HG03064 (cell line): ENCODE measurements at regions not wholly inside any gene's neighbourhood (a gene's known extent, or its start where the extent isn't known, plus 50 kb on each side); places are given as distances from the start of the nearest gene placed in this dataset.

Experiments used
- ATAC-seq: cut with Tn5 transposase; IDR thresholded peaks from one replicate; pipeline ENCODE4 v1.9.1; 2021; ENCODE audit warnings: low read depth; ENCODE audit not compliant: unreplicated experiment

DNA sequence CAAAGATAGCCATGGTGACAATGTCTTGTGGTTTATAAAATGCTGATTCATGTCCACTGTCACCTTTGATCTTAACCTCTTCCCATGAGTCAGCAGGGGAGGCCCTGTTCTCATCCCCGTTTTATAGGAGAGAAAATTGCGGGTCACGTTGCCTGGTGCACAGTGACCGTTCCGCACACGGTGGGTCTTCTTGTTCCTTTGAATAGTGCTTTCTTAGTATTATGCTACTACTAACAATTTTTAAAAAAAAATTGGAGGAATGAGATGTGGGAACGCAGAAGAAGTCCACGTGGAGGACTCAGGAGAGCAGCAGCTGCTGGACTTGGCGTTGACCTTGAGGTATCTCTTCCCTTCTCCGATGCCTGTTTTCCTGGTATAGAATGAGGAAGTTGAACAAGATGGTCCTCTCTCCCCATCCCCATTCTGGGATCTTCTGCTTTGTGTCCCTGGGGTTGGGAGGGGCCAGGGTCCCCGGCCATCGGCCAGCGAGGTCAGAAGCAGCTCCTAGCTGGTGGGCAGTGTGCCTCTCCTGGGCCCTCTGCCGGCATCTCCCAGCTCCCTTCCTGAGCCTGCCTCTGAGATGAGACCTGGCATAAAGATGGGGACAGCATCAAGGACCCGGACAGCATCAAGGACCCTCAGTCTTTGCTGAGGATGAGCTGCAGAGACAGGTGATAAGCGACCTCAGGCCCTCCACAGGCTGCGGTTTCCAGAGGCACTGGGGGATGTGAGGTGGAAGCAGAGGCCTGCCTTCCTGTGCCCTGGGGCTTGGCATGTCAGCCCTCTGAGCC lies 143.9 kb downstream of the C9orf50 start:
- ATAC-seq: no peak

- ATAC-seq: no peak
Observed at GRCh38 chr9:129474740-129475404, 146.0 kb downstream of the C9orf50 start.

DNA sequence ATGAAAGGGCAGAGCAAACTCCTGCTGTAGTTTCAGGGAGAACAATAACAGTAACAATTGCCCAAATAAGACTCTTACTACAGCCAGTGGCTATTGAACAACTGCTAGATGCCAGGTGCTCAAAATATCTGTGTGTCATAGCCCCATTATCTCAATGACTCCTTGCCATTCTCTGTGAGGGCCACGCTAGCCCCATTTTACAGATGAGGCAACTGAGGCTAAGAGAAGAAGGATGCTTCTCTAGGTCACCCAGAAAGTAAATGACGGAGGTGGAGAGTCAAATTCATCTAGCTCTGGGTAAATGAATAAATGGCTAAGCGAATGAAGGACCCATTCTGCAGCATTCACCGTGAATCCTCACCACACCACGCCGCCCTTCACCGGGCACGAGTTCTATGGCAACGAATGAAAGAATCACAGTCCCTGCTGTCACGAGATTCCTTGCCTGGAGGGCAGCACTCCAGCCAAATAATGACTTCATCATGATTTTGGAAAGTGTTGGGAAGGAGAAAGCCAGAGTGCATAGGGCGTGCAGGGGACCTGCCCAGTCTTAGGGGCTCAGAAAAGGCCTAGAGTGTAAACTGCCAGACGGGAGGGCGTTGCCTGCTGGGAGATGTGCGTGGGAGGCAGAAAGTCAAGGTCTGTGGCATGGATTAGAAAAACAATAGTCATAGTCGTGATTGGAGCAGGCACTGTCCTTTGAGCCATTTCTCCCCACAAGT lies 147.2 kb downstream of the C9orf50 start:
- no peak for ATAC-seq

- ATAC-seq: no peak
Observed at GRCh38 chr9:129472651-129473102, 148.2 kb downstream of the C9orf50 start.

DNA sequence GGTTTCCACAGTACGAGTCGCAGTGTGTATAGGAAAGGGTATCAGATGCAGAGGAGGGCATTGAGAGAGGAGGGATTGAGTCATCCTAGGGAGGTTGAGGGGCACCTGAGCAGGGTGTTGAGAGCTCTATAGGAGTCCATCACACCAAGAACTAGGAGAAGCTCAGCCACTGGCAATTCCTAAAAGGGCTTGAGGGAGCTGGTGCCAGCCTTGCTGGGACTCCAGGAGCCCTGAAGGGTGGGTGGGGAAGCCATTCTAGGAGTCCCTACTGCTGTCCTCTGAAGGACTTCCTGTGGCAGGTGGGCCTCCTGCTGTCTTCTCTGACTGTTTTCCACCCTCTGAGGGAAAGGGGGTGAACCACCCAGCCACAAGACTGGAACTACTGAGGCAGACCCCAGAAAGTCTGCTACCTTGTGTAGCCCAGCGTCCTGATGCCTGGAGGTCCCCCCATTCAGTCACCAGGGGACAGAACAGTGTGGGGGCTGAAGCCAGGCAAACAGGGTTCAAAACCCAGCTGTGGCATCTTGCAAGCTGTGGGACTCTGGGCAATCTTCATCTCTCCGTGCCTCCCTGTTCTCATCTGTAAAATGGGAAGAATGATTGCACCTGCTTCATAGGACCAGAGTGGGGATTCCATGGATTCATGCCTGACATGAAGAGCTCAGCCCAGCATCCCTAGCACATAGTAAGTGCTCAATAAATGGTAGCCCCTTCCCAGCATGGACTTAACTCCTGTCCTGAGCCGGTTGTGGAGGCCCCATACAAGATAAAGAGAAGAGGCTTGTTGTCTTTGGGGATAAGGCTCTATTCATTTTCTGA lies 149.5 kb downstream of the C9orf50 start:
- ATAC-seq: no peak

DNA sequence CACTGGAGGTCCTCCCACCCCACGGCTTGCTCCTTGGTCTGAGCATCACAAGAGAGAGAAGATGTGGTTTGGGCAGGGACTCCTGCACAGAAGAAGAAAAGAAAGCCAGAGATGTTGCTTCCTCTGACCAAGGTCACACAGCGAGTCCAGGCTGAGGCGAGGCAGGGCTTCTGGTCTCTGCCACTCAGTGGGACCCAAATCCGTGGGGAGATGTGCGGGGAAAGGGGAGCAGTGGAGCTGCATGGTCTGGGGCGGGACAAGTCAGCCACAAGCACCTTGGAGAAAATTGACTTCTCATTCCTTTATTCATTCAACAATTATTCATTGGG lies 150.9 kb downstream of the C9orf50 start:
- ATAC-seq: no peak

DNA sequence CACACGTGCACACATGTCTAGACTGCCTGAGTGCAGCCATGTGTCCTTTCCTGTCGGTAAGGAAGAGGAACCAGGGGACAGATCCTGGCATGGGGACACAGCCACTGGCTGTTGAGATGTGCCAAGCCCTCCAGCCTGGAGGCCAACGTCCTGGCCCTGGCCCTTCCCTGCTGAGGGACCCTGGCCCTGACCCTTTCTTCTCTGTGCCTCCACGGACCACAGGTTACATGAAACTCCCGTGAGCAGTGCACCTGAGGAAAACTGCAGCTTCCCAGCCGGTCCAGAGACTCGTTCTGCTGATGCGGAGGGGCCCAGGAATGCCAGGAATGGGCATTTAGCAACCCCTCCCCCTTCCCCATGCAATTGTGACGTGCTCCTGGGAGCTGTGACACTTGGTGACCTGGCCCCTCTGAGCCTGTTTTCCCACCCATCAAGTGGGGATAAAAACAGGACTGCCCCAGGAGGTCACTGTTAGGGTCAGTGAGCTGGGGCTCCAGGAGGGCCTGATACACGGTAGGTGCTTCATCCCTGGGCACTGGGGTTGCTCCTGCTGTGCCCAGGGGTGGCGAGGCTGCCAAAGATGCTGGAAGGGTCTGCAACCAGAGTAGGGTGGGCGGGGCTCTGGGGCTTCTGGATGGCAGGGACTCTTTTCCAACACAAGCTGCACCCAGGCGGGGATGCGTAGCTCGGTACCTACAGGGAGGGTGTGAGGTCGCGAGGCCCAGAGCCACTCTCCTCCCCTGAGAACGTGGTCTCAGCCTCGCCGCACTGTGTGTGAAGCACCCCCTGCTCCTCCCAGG lies 151.5 kb downstream of the C9orf50 start:
- no peak for ATAC-seq

DNA sequence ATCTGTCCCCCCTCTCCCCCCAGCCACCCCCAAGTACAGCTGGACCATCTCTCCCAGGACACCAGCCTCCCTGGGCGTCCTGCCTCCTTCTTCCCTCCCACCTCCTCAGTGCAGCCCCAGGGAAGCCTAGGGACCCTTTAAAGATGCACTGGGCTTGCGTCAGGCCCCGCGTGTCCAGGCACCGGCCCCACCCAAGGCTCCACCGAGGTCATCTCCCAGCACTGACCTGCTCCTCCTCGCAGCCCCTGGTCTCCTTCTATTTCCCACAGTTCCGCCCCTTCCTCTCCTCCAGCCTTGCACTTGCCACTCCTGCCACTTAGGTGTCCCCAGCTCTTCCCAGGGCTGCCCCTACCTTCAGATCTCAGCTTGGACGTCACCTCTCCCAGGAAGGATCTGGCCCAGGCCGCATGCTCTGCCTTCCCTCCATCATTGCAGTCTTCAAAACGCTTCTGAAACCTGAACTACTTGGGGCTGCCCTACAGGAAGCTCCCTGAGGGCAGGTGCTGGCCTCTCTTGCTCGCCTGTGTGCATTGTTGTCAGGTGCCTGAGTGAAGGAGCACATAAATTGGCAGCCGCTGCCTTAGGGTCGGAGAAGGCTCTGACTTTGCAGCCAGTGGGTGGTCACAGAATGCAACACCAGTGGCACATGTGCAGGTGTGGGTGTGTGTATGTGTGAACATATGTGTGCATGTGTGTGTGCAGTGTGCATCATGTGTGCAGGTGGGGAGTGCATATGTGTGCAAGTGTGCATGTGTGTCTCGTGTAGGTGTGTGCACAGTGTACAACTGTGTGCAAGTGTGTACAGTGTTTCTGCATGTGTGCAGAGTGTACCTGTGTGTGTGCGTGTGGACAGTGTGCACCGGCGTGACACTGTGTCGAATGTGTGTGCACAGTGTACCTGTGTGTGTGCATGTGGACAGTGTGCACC lies 152.9 kb downstream of the C9orf50 start:
- no peak for ATAC-seq

DNA sequence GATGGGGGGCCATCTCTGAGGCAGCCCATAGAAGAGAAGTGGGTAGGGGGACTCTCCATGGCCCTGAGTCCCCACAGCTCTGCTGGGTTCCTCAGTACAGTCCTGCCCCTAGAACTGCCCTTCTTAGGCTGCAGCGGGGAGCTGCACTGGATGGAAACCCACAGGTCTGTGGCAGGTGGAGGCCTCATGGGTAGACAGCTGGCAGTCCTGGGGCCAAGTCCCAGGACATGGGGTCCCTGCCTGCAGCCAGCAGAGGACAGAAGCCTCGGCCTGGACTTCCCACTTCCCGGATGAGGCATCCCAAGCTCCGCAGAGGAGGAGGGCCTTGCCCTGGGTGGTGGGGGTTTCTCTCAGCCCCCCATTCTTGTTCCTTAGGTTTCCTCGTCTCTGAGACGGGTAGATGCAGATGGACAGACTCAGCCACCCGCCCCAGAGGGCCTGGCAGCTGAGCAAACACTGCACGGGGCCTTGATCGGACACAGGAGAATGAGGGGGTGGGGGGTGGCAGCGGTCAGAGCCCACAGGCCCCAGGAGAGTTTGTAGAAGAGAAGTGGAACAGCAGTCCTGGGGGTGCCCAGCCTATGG lies 153.8 kb downstream of the C9orf50 start:
- ATAC-seq: no peak

GRCh38 chr9:129465834-129466535 lies 154.9 kb downstream of the C9orf50 start:
- no peak for ATAC-seq

GRCh38 chr9:129464972-129465833 lies 155.7 kb downstream of the C9orf50 start:
- ATAC-seq: no peak

DNA sequence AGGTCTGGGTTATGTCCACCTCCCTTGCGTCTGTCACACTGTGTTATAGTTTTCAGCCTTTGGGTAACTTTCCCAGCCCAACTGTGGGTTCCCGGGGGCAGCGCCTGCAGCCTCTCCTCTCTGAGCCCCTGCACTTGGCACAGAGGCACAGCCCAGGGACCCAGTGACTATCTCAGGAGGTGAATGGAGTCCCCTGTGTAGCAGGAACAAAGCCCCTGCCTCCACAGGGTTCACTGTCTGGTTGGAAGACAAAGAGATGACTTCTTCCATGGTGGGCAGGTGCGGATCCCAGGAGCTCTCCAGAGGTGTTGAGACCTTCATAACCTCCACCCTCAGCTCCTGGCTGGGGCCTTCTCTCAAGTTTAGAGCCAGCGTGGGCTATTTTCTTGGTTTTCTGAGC lies 156.9 kb downstream of the C9orf50 start:
- ATAC-seq: no peak

DNA sequence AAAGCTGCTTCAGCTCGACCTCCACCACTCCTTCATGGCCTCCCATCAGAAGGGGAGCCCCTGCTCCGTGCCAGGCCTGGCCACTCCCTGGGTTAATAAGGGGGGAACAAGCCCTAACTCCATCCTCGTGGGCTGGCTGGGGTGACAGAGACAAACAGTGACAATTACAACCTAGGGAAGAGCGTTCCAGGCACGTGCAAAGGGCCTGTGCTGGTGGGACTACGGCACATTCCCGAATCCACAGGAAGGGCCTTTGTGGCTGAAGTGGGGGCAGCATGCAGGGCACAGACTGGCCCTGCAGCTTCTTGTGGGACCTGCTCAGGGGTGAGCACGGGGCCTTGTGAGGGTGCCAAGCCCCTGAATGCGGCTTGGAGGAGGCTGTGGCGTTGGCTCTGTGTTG lies 157.4 kb downstream of the C9orf50 start:
- no peak for ATAC-seq

DNA sequence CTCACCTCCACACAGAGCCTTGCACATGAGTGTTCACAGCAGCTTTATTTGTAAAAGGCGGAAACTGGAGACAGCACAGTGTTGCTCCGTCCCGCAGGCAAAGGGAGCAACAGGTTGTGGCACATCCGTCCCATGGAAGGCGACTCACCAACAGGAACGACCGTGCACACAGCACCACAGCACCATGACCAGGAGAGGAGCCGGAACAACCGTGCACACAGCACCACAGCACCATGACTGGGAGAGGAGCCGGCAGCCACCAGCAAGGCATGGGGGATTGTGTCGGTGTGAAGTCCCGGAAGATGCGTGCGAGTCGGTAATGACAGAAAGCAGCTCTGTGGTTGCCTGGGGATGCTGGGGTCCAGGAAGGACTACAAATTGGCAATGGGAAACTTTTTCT lies 158.5 kb downstream of the C9orf50 start:
- ATAC-seq: no peak

DNA sequence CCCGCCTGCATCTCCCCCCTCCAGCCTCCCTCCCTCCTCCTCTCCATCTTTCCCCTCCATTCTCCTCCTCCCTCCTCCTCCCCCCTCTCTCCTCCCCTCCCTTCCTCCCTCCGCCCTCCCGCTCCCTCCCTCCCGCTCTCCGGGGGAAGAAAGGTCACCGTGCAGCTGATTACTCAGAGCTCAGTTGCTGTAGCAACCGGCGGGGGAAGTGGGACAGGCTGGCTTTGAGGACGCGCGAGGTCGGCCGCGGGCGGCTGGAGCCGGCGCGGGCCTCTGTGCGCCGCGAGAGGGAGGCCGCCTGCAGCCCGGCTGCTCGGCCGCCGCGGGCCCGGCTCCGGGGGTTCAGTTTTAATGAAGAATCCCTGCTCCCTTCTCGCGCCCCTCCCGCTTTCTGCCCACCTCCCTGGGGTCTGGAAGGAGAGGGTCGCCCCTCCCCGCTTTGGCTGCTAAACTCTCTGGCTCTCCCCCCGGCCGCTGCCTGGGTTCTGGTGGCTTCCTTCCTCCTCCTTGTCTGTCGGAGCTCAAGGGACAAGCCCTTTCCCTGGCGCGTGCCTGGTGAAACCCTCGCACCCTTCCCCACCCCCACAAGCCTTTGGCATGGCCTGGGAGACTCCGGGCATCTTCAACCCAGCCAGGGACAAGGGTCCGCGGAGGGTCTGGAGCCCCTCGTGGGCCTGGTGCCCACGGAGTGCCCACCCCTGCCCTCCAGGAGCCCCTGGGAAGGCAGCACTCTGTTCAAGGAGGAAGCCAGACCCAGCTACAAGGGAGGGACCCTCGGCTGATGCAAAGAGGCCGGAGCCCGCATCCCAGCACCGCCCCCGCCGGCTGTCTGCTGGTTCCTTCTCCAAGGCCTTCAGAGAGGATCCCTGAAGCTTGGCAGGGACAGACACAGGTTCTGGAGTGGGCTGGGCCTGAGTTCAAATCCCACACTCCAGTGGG lies 160.3 kb downstream of the C9orf50 start:
- peak; percentile 57 for ATAC-seq
